IMR-90 (cell line): ENCODE measurements at regions not wholly inside any gene's neighbourhood (a gene's known extent, or its start where the extent isn't known, plus 50 kb on each side); places are given as distances from the start of the nearest gene placed in this dataset.

Experiments used
- ATAC-seq: fragments of 200-7000 bp; cut with Tn5 transposase; 2 replicates; pipeline ENCODE4 v1.9.1; 2020; ENCODE audit warnings: low read depth, mild to moderate bottlenecking, moderate library complexity
- BruUV-seq: library from RNA; stranded (reverse); fragments of 400-500 nt; replicated peaks from 2 replicates; lab custom pipeline; 2021; lab: Mats Ljungman, UMichigan
- CTCF ChIA-PET: fragments of 300-600 bp; formaldehyde crosslinking; extraction: SDS; loops from one replicate; lab custom pipeline; 2021; ENCODE audit warnings: antibody characterized with exemption; lab: Yijun Ruan, JAX
- POLR2A ChIA-PET: fragments of 300-600 bp; sonication (Branson Sonifier 250); formaldehyde crosslinking; loops from one replicate; lab custom pipeline; 2022; ENCODE audit warnings: antibody characterized with exemption; ENCODE audit not compliant: unreplicated experiment; lab: Charles Lee
- DNase-seq: peaks from one replicate; pipeline ENCODE4 v3.0.0; 2013
- H2AFZ ChIP-seq: replicated peaks from 2 replicates; pipeline ENCODE3; 2013; ENCODE audit warnings: low read length, mild to moderate bottlenecking; ENCODE audit not compliant: poor library complexity
- H2AK5ac ChIP-seq: 2 replicates; pipeline ENCODE4 v1.6.1; 2013; ENCODE audit warnings: low read depth, low read length, inconsistent platforms
- H2AK9ac ChIP-seq: replicated peaks from 2 replicates; pipeline ENCODE3; 2013; ENCODE audit warnings: mild to moderate bottlenecking, low read depth, low read length, moderate library complexity; ENCODE audit not compliant: poor library complexity
- H2BK120ac ChIP-seq: 2 replicates; pipeline ENCODE4 v1.6.1; 2013; ENCODE audit warnings: low read depth, low read length, inconsistent platforms
- H2BK15ac ChIP-seq: 3 replicates; pipeline ENCODE4 v1.6.1; 2013; ENCODE audit warnings: low read depth, low read length, inconsistent platforms
- H2BK20ac ChIP-seq: 2 replicates; pipeline ENCODE4 v1.6.1; 2013; ENCODE audit warnings: low read depth, mild to moderate bottlenecking, inconsistent platforms, low read length, moderate library complexity
- H2BK5ac ChIP-seq: 2 replicates; pipeline ENCODE4 v1.6.1; 2013; ENCODE audit warnings: mild to moderate bottlenecking, low read depth, low read length, inconsistent platforms; ENCODE audit not compliant: poor library complexity, severe bottlenecking
- H3K14ac ChIP-seq: replicated peaks from 2 replicates; pipeline ENCODE4 v1.6.1; 2013; ENCODE audit warnings: low read depth, low read length, inconsistent platforms
- H3K18ac ChIP-seq: 2 replicates; pipeline ENCODE4 v1.6.1; 2013; ENCODE audit warnings: low read depth, low read length, control low read depth
- H3K23ac ChIP-seq: 2 replicates; pipeline ENCODE4 v1.6.1; 2013; ENCODE audit warnings: low read depth, low read length, inconsistent platforms
- H3K27ac ChIP-seq: 2 replicates; pipeline ENCODE4 v1.5.1; 2013; ENCODE audit warnings: mild to moderate bottlenecking, control low read depth, low read length; ENCODE audit not compliant: insufficient read depth
- H3K27me3 ChIP-seq: 2 replicates; pipeline ENCODE4 v1.6.1; 2013; ENCODE audit warnings: low read length; ENCODE audit not compliant: control insufficient read depth, insufficient read depth
- H3K36me3 ChIP-seq: 2 replicates; pipeline ENCODE4 v1.6.1; 2013; ENCODE audit warnings: low read length, mixed read lengths; ENCODE audit not compliant: control insufficient read depth, insufficient read depth
- H3K4ac ChIP-seq: 2 replicates; pipeline ENCODE4 v1.6.1; 2013; ENCODE audit warnings: low read depth, low read length, inconsistent platforms
- H3K4me1 ChIP-seq: 2 replicates; pipeline ENCODE4 v1.6.1; 2013; ENCODE audit warnings: low read length, mixed read lengths; ENCODE audit not compliant: control insufficient read depth, insufficient read depth
- H3K4me2 ChIP-seq: 2 replicates; pipeline ENCODE4 v1.6.1; 2013; ENCODE audit warnings: low read depth, mild to moderate bottlenecking, control low read depth, low read length, moderate library complexity
- H3K4me3 ChIP-seq: 2 replicates; pipeline ENCODE4 v1.5.1; 2013; ENCODE audit warnings: low read depth, mild to moderate bottlenecking, control low read depth, low read length, moderate library complexity; ENCODE audit not compliant: insufficient read depth
- H3K56ac ChIP-seq: 2 replicates; pipeline ENCODE4 v1.6.1; 2013; ENCODE audit warnings: low read length, inconsistent platforms; ENCODE audit not compliant: insufficient read depth; ENCODE audit errors: extremely low read depth
- H3K79me1 ChIP-seq, 2 experiments: 2 replicates each; pipeline ENCODE4 v1.6.1; 2013; ENCODE audit warnings: low read length in 2 of 2, inconsistent platforms in 1 of 2, low read depth in 1 of 2
- H3K9ac ChIP-seq: 2 replicates; pipeline ENCODE4 v1.6.1; 2013; ENCODE audit warnings: low read depth, low read length, control low read depth
- H3K9me1 ChIP-seq: 2 replicates; pipeline ENCODE4 v1.6.1; 2013; ENCODE audit warnings: low read length, inconsistent platforms; ENCODE audit not compliant: insufficient read depth
- H3K9me3 ChIP-seq: 2 replicates; pipeline ENCODE4 v1.6.1; 2013; ENCODE audit warnings: low read length; ENCODE audit not compliant: control insufficient read depth, insufficient read depth
- H4K20me1 ChIP-seq: 2 replicates; pipeline ENCODE4 v1.6.1; 2013; ENCODE audit warnings: low read length, inconsistent platforms; ENCODE audit not compliant: insufficient read depth
- H4K5ac ChIP-seq: 2 replicates; pipeline ENCODE4 v1.6.1; 2013; ENCODE audit warnings: mild to moderate bottlenecking, low read depth, low read length, control low read depth
- H4K8ac ChIP-seq, 2 experiments: 2 replicates each; pipeline ENCODE4 v1.6.1; 2013; ENCODE audit warnings: low read depth in 2 of 2, low read length in 2 of 2, control low read depth in 1 of 2, inconsistent platforms in 1 of 2
- H4K91ac ChIP-seq: 2 replicates; pipeline ENCODE4 v1.6.1; 2013; ENCODE audit warnings: low read depth, low read length, inconsistent platforms; ENCODE audit not compliant: insufficient read depth
- BHLHE40 ChIP-seq: fragments of 150-350 bp; IDR thresholded peaks from 2 replicates; pipeline ENCODE4 v1.6.1; 2016; ENCODE audit warnings: mild to moderate bottlenecking, low read depth, low read length
- CHD1 ChIP-seq: IDR thresholded peaks from 2 replicates; pipeline ENCODE4 v1.6.1; 2012; ENCODE audit warnings: low read depth, low read length, improper control_type of control experiment
- ELK1 ChIP-seq: fragments of 150-350 bp; IDR thresholded peaks from 2 replicates; pipeline ENCODE4 v1.6.1; 2016; ENCODE audit warnings: low read depth, mild to moderate bottlenecking, low read length, moderate library complexity, borderline replicate concordance
- FOS ChIP-seq: fragments of 150-350 bp; IDR thresholded peaks from 2 replicates; pipeline ENCODE4 v1.6.1; 2016; ENCODE audit warnings: low read depth, low read length
- MAFK ChIP-seq: IDR thresholded peaks from 2 replicates; pipeline ENCODE4 v1.6.1; 2012; ENCODE audit warnings: low read depth, low read length, improper control_type of control experiment
- NFE2L2 ChIP-seq: fragments of 150-350 bp; IDR thresholded peaks from 2 replicates; pipeline ENCODE4 v1.6.1; 2016; ENCODE audit warnings: low read depth, mild to moderate bottlenecking, low read length
- RAD21 ChIP-seq: IDR thresholded peaks from 2 replicates; pipeline ENCODE4 v1.6.1; 2012; ENCODE audit warnings: low read length, improper control_type of control experiment
- RCOR1 ChIP-seq: IDR thresholded peaks from 2 replicates; pipeline ENCODE4 v1.6.1; 2012; ENCODE audit warnings: mild to moderate bottlenecking, low read length, improper control_type of control experiment; ENCODE audit not compliant: insufficient replicate concordance
- RFX5 ChIP-seq: IDR thresholded peaks from 2 replicates; pipeline ENCODE4 v1.8.0; 2012; ENCODE audit warnings: low read depth, mild to moderate bottlenecking, low read length, moderate library complexity
- SMC3 ChIP-seq: fragments of 150-350 bp; IDR thresholded peaks from 2 replicates; pipeline ENCODE4 v1.6.1; 2016; ENCODE audit warnings: low read depth, mild to moderate bottlenecking, antibody characterized with exemption, low read length, moderate library complexity
- USF2 ChIP-seq: fragments of 150-350 bp; IDR thresholded peaks from 2 replicates; pipeline ENCODE4 v1.6.1; 2017; ENCODE audit warnings: mild to moderate bottlenecking, antibody characterized with exemption, low read length, low read depth
- WGBS, 2 experiments: methylation state at CpG; one replicate each; pipeline versions ENCODE4 v1.1.5 to v1.1.7; 2013; ENCODE audit warnings: missing lambda C conversion rate in 2 of 2; ENCODE audit not compliant: insufficient read length in 1 of 2; ENCODE audit errors: extremely low coverage in 2 of 2; 5-methylcytosine and 5-hydroxymethylcytosine counted together
- dilution Hi-C: fragments of 300-500 bp; cut with HindIII; formaldehyde crosslinking; loops from one replicate; pipeline ENCODE4 v1.14.3; 2018; ENCODE audit warnings: low sequenced_read_pairs; ENCODE audit not compliant: unreplicated experiment
- in situ Hi-C: fragments of 300-500 bp; cut with MboI; formaldehyde crosslinking; loops from 3 replicates; pipeline ENCODE4 v1.14.3; 2019; ENCODE audit warnings: low sequenced_read_pairs, inconsistent platforms, mixed read lengths
- intact Hi-C: fragments of 100-400 bp; cut with micrococcal nuclease; formaldehyde crosslinking; loops from 2 replicates; pipeline ENCODE4 v1.10.0; 2022
- TF ChIP-seq, protein P1 (sequence below): conservative IDR thresholded peaks from 2 replicates; pipeline ENCODE4 v1.5.1; 2012; ENCODE audit warnings: mild to moderate bottlenecking, low read depth, low read length, improper control_type of control experiment

DNA sequence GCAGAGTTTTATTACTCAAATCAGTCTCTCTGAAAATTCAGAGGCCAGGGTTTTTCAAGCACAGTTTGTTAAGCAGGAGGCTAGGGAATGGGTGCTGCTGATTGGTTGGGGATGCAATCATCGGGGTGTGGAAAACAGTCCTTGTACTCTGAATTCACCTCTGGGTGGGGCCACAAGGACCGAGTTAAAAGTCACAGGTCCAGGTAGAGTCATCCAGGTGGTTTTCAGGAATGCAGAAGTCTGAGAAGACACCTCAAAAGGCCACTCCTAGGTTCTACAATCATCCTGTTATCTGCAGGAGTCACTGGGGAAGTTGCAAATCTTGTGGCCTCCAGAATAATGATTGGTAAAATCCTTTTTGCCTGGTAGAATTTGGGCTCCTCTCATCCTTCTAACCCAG, 371.2 kb upstream of the SULF2 start:
- TF ChIP-seq RCOR1 (no peak), CHD1 (no peak), MAFK (no peak), NFE2L2 (no peak), SMC3 (no peak), USF2 (no peak), BHLHE40 (no peak), RAD21 (no peak), ELK1 (no peak), FOS (no peak), RFX5 (no peak)
- TF ChIP-seq, protein P1, sequence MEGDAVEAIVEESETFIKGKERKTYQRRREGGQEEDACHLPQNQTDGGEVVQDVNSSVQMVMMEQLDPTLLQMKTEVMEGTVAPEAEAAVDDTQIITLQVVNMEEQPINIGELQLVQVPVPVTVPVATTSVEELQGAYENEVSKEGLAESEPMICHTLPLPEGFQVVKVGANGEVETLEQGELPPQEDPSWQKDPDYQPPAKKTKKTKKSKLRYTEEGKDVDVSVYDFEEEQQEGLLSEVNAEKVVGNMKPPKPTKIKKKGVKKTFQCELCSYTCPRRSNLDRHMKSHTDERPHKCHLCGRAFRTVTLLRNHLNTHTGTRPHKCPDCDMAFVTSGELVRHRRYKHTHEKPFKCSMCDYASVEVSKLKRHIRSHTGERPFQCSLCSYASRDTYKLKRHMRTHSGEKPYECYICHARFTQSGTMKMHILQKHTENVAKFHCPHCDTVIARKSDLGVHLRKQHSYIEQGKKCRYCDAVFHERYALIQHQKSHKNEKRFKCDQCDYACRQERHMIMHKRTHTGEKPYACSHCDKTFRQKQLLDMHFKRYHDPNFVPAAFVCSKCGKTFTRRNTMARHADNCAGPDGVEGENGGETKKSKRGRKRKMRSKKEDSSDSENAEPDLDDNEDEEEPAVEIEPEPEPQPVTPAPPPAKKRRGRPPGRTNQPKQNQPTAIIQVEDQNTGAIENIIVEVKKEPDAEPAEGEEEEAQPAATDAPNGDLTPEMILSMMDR: no peak
- Histone ChIP-seq H3K4ac (no peak overlapping the region), H2AFZ (no peak overlapping the region), H3K4me1 (no peaks in the 10 kb centered on the region), H4K5ac (no peak overlapping the region), H4K8ac (no peak overlapping the region), H3K36me3 (no peaks in the 10 kb centered on the region), H3K14ac (no peak overlapping the region), H4K91ac (no peak overlapping the region), H2AK5ac (no peak overlapping the region), H2BK120ac (no peak overlapping the region), H3K27me3 (no peaks in the 10 kb centered on the region; the same call in 1 of the 2 replicates), H3K27ac (no peak overlapping the region), H2BK15ac (no peak overlapping the region), H3K9me1 (no peaks in the 10 kb centered on the region), H3K18ac (no peak overlapping the region), H3K23ac (no peak overlapping the region), H2BK20ac (no peak overlapping the region), H3K56ac (no peak overlapping the region), H3K4me2 (no peak overlapping the region), H2AK9ac (no peak overlapping the region), H2BK5ac (no peak overlapping the region), H3K9me3 (peaks cover 9% of the 10 kb centered on the region; the same call in 1 of the 2 replicates), H3K79me1 (no peaks in the 10 kb centered on the region), H3K9ac (no peak overlapping the region), H4K20me1 (no peaks in the 10 kb centered on the region), H3K4me3 (no peak overlapping the region)
- dilution Hi-C loops: no loop called here
- no peak for ATAC-seq
- intact Hi-C loops: no loop called here
- no CpG with 5 or more reads among the region's 2 CpGs for WGBS, 2 experiments
- in situ Hi-C loops: no loop called here
- ChIA-PET POLR2A (no interaction called here), CTCF (no interaction called here)
- no TSS peak for BruUV-seq
- DNase-seq: no peak
